GM21367 (cell line): ENCODE measurements at regions not wholly inside any gene's neighbourhood (a gene's known extent, or its start where the extent isn't known, plus 50 kb on each side); places are given as distances from the start of the nearest gene placed in this dataset.

ENCODE experiments used
- ATAC-seq: cut with Tn5 transposase; IDR thresholded peaks from one replicate; pipeline ENCODE4 v1.9.1; 2021; ENCODE audit not compliant: unreplicated experiment

DNA sequence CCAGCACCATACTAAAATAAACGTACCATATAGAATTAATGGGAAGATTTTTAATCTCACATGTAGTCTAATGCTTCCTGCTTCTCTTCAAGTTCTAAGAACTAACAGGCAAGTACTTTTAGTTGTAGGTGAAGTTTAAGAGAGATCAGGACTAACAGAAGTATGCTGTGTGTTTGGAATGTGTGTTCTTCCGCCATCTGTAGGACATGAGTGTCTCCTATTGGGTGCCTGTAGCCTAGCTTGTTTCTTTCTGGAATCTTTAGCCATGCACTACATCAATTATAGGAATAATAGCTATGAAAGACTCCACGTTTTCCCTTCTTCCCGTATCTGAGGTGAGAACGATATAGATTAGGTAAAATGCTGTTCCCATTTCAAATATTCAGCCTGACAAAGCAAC lies 140.2 kb upstream of the AHR start:
- ATAC-seq = no peak

DNA sequence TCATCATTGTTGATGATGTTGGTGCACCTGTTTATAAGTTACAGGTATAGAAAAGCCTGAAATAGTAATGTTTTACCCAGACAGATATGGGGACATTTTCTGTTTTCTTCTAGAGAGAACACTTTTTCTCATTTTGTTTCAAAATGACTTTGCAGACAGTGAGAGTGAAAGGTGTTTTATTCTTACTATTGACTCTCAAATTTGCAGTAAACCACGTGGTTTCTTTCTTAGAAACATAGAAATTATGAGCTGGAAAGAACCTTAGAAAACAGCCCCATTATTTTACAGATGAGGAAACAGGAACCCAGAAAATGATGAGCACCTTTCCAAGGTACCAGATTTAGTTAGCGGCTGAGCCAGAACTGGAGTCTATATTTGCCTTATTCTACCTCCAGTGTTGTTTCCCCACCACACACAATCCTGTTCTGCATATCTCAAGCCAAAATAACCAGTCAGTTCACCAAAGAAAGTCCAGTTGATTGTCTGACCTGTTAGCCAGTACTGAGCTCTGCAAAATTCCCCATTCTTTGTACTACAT lies 138.9 kb upstream of the AHR start:
- peak; percentile 88 for ATAC-seq

DNA sequence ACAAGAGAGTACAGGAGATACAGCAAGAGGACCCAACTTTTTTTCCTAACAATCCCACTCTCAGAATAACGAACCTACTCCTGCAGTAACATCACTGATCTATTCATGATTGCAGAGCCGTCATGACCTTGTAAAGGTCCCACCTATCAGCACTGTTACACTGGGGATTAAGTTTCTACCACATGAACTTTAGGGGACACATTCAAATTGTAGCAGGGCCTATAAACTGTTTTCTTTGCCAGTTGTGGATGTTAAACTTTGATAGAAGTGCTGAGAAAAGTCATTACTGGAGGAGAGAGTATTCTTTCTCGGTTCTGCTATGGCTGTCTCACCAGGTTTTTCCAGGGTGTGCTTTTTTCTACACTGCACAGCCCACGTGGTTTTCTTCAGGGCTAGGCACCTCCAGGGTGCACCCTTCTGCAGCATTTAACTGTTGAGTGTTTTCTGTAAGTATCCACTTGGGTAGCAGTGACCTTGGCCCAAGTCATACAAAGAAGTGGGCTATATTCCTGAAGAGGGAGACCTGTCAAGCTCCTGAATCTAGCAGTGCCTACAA lies 131.6 kb upstream of the AHR start:
- ATAC-seq = peak; percentile 88

DNA sequence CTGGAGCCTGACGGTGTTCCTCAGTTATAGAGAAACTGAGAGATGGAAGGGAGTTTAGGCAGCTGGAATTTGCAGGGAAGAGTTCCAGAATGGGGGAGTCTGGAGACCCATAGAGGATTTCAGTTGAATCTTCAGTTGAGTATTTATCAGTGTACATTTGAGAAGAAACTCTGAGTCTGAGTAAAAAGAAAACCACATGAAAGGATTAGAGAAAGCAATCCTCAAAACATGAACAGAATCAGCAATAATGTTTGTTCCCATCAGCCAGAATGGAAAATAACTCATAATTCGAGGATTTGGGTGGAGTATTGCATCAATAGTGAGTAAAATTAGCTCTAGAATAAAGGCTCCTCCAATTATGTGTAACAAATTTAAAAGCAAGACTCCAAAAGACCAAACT lies 130.0 kb upstream of the AHR start:
- no peak for ATAC-seq

DNA sequence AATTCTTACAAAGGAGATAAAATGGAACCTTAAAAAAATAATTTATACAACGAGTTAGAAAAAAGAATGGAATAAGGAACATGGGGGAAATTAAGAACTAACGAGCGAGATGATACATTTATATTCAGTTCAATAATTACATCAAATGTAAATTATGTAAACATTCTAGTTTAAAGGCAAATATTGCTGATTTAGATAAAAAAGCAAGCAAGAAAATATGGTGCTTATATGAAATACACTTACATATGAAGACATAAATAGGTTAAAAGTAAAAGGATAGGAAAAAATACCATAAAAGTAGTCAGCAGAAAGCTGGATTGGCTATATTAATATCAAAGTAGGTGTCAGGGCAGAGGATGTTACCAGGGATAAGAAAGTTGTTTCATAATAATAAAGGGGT lies 127.0 kb upstream of the AHR start:
- ATAC-seq = no peak

DNA sequence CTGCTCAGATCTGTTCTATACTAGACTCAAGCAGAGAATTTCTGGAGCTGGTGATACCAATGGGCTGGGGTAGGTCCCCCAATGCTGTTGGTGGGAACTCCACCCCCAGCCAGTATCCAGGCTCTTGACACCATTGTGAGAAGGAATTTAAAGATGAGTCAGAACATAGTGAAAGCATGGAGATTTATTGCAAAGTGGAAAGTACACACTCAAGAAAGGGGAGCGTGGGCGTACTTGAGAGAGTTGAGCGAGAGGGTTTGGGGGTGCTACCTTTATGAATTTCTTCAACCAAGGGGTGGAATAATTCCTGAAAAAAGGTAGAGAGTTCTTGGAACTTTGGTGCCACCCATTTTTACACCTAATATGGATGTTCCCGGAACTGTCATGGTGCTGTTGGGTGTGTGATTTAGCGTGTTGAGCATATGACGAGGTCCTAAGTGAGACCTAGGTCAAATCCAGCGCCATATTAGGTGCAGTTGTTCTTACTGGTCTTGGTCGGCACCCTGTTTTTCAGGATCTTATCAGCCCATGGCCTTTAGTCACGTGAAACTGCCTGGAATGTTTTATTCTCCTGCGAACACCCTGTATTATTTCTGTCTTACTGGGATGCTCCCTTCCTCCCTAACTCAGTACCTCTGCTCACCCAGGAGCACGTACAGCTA lies 122.0 kb upstream of the AHR start:
- ATAC-seq = no peak

DNA sequence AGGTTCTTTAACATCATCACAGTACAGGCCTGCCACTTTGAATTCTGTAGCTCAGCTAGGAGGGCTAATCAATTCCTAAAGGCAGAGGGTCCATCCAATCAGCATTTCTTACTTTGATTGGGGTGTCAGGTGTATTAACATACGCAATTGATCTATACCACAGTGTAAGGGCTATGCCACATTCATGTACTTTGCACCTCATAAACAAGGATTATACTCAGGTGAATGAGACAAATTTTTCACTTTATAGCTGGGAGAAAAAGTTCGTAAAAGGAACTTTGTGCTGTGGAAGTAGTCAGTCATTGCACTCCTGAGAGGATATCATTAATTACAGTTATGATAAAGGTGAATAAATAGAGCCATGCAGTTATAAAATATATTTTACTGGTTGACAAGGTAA lies 119.9 kb upstream of the AHR start:
- no peak for ATAC-seq

DNA sequence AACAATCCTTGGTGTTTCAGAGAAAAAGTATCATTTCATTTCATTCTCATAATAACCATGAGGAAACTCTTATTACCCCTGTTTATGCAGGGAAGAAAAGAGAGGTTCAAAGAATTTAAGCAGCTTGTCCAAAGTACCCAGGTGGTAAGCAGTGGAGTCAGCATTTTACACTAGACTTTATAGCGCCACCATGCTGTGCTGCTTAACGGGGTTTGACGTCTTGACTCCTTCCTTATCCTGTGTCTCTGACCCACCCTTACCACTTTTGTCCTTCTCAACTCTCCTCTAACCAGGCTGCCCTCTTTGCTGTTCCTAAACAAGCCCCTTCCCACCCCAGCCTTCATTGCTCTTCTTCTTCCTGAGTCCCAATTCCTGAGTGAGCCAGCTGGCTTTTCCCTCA lies 117.0 kb upstream of the AHR start:
- no peak for ATAC-seq

DNA sequence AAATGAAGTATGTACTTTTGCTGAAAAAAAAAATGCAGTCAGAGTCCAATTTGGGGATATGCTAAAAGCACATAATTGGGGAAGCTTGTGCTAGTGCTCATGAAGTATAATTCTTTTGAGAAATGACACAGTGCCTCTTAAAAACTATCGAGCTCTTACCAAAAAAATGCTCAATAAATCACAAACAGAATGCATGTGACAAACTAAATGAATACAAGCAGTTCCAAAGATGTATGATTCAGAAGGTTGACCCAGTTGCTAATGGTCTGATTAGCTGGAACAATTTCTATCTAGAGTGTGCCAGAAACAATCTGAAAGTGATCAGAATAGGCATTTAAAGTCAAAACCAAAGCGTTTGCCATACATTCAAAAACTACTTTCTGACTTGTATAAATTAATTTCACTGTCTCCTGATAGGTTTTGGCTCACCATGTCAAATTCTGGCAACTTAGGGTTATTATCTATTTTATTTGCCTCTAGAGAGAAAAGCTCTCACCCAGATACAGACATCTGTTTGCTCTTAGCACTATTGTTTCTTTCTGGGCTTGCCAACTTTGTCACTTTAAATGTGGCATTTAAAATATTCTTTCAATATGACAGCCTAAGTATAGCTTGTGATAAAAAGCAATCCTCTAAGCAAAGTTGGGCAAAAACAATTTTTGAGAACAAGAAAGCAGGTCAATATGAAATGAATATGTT lies 114.7 kb upstream of the AHR start:
- ATAC-seq = no peak

DNA sequence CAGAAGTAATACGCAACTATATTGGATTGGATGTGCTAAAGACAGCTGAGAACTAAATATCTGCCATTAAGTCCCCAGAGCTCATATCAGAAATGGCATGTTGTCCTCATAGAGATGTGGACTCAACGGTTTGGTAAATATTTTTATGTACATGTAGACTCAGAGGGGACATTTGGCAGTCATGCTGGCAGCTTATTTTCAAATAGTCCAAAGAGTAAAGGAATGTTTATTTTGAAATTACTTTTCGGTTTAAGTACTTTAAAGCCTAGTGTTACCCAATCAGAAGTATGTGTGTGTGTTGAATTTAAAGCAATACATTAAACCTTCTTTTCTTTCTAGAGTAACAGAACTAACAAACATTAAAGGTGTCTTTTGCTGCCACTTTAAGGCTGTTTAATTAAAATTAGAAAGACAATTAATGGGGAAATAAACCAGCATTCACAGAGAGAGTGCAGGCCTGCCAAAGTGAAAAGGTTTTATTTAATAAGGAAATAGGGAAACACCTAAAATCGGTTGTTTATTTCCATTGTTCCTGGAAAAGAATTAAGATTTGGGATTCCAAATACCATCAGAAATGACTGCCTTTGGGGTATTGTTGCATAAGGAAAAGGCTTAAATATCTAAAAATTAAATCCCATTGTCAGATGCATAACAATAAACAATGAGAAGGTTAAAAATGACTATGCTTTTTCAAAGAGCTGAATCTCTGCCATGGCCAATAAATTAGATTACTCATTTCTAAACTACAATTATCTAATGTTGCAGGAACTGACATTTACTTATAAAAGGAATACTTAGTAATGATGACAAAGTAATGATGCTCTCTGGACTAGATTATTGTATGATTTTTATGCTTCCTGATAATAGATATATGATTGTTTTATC lies 113.4 kb upstream of the AHR start:
- peak; percentile 10 for ATAC-seq

DNA sequence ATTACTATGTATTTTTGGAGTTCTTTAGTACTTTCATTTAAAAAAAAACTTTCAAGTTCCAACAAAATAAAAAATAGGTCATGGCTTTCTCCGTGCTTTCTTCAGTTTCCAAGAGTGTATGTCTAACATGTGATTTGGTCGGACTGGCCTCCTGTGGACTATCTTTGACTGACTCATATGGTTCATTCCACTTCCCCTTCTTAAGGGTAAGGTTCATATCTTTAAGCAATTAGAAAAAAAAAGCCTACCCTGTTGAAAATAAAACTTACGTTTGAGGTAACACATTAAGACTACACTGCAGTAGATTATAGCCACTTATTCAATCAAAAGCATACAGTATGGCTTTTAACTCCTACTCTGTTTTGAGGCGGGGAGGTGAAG lies 112.8 kb upstream of the AHR start:
- peak; percentile 99 for ATAC-seq

DNA sequence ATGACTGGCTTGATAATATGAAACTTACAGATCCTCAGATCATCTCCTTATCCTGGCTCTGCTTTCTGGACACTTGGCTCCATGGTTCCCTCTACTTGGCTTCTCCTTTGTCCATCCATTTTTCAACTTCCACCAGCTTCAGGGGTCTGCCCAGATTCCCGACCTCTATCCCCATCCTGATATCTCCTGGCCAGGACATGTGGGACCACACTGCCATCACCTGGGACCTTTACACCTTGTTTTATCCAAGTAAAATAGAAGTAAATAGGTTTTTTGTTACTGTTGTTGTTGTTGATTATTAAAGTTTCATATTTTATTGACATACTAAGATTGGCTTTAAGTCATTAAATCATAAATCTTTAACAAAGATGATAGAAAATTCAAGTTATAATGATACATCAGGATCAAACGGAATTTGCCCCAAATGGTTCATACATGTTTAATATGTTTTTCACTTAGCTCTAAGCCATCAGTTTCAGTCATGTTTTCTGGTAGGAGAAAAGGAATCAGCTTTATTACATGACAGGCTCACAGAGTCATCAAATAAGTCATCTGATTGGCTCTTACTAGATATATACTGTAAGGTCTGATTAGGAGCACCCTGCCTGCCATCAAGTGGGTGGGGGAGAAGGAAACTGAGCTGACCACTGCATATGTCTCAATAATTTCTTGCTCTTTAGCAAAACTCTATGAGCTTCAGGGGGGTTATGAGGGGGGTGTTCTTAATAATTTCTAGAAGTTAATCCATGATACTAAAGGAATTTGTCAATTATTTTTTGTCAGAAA lies 111.5 kb upstream of the AHR start:
- ATAC-seq = no peak

DNA sequence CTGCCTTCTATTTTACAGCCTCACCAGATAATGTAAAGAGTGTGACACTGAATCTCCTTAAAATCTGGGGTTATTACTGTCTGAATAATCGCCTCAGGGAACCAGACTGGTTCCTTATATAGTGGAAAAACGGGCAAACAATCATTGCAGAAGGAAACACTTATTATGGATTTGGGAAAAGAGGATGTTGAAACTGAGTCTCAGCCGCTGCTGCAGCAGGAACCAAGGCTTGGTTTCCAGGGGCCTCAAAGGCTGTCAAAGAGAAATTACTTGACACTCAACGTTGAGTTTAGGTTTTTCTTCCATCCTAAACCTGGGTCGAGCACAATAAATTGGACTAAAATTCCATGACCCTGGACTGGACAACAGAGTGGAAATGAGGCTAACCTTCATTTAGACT lies 103.8 kb upstream of the AHR start:
- ATAC-seq = no peak

DNA sequence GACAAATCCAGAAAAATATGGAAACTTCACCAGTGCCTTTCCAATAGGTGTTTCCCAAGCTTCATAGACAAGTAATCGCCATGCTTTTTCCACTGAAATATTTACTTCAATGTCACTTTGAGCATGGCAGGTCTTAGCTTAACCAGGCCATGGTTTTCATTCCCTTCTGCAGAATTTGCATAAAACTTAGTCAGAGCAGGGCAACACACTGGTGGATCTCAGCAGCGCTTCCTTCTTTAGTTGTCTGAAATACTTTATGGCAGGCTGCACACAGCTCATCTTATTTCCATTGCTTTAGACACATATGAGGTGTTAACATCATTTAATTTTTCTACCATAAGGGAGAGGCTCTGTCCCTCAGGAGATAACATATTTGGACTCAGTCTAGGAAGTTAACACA lies 102.9 kb upstream of the AHR start:
- peak; percentile 92 for ATAC-seq

DNA sequence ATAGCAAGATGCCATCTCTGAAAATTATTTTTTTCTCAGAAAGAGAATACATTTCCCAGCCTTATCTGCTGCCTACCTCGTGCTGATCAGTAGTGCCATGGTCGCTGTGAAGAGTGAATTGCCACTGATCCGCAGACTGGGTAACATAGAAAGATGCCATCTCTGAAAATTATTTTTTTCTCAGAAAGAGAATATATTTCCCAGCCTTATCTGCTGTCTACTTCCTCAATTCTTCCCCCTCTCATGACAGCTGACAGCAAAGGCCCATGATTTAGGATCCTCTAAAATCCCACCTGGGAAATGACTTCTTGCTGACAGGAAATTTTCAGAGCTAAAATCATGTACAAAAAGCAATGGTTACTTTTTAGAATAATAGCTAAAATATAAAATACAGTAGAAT lies 92.5 kb upstream of the AHR start:
- no peak for ATAC-seq

DNA sequence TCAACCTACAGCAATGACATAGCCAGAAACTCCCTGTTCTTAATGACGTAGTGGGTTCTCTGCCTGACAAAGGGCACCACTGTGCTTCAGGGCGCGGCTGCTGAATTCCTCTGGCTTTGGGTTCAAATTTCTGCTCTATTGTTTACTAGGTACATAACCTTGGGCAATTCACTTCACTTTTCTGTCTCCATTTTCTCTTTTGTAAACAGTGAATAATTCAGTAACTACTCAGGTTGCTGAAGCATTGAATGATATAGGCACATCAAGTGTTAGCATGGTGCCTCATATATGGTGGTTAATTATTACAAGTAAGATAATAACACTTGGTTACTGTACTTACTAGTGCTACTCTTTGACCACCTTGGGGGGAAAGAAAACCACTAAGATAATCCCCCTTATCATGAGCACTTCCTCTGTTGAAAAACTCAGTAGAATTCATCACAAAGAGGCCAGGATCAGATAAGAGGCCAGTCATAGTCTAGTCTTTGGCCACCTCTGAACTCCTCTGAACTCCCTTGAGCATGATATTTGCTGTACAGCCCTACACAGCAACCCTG lies 92.0 kb upstream of the AHR start:
- ATAC-seq = no peak

DNA sequence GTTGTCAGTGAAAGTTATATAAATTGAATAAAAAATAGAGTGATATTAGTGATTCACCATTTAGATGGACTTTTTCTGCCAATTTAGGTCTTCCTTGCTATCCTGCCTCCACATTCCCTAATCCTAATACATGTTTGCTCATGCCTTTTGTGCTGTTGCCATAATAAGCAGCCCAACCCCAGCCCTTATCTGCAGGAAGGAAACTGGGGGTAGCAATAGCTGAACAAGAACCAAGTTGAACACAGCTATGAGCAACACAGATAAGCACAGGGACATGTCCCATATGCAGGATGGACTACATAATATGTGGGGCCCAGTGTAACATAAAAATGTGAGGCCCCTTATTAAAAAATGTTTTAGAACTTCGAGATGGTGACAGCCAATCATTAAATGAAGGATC lies 91.2 kb upstream of the AHR start:
- no peak for ATAC-seq

DNA sequence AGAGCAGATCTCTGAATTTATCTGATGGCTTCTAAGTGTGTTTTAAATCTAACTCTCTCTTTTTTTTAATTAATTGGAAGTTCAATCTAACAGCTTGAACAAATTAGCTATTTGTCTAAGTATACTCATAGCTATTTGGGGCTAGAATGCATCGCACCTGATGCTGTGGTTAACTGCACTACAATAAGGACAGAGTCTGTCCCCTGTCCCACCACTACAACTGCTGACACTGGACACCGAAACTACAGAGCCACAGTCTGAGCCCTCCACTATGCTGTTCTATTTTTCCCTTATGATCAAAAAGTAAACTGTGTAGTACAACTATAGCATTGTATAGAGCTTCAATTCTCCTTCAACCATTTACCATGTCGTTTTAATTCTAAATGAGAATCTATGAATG lies 89.4 kb upstream of the AHR start:
- no peak for ATAC-seq

DNA sequence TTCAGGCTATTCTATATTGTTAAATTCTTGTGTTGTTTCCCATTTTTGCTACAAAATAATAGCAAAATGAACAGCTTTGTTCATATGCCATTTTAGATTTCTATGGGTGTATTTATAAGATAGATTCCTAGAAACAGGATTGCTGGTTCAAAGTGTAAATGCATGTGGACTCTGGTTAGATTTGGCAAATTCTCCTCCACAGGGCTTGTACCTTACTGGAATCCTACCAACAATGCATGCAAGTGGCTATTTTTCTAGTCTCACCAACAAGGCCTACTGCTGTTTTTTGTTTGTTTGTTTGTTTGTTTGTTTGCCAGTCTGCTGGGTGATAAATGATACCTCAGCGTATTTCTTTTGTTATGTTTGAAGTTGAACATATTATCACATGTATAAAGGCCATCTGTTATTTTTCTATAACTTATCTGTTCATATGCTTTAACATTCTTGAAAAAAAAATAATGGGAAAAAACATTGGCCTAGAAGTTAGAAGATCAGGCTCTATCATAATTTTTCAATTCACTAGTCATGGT lies 87.1 kb upstream of the AHR start:
- no peak for ATAC-seq

DNA sequence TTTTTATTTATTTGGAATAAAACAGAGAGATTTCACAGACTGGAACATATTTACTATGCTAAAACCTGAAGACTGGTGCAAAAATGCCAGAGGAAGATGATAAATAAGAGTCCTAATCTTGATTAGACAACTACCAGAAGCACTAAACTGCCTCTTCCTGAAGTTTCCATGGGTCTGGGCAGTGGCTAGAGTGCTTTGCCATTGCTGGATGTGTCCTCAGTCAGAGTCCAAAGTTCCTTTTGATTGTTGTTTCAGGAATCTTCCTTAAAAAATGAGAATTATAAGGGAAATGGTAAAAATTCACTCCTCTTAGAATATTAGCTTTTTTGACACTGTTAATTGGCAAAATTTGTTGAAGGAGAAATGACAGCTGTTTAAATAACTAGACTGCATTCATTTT lies 86.3 kb upstream of the AHR start:
- no peak for ATAC-seq
